Tibial artery (tissue), 4 donors: ENCODE measurements at regions not wholly inside any gene's neighbourhood (a gene's known extent, or its start where the extent isn't known, plus 50 kb on each side); places are given as distances from the start of the nearest gene placed in this dataset.

Experiments
- DNase-seq, 2 donors: peaks; one replicate each; pipeline ENCODE4 v3.0.0-alpha.2; 2019
- H3K27ac ChIP-seq, 2 donors: fragments of 200-600 bp; sonication (generic) in 1 of 2; 1 replicate in 1 of 2; 2 replicates in 1 of 2; pipeline ENCODE4 v1.5.1; 2018 to 2019; ENCODE audit warnings: mild to moderate bottlenecking in 1 of 2
- H3K27me3 ChIP-seq, 2 donors: fragments of 200-600 bp; sonication (generic) in 1 of 2; one replicate each; pipeline versions ENCODE4 v1.5.1 to v1.6.0; 2016 to 2019
- H3K36me3 ChIP-seq, 3 donors: fragments of 200-600 bp; sonication (generic) in 2 of 3; one replicate each; pipeline ENCODE4 v1.5.1; 2016 to 2019; ENCODE audit warnings: mild to moderate bottlenecking in 2 of 3
- H3K4me1 ChIP-seq, 4 donors: fragments of 200-600 bp; sonication (generic) in 2 of 4; 1 replicate in 3 of 4; 2 replicates in 1 of 4; pipeline ENCODE4 v1.5.1; 2016 to 2019
- H3K4me3 ChIP-seq, 2 donors: fragments of 200-600 bp; sonication (generic) in 1 of 2; 1 replicate in 1 of 2; 2 replicates in 1 of 2; pipeline ENCODE4 v1.5.1; 2018 to 2019; ENCODE audit warnings: mild to moderate bottlenecking in 2 of 2
- H3K9me3 ChIP-seq, 3 donors: fragments of 200-600 bp; sonication (generic) in 1 of 3; one replicate each; pipeline ENCODE4 v1.5.1; 2016 to 2019
- intact Hi-C: fragments of 100-400 bp; cut with DNase I; formaldehyde crosslinking; loops from one replicate; pipeline ENCODE4 v1.15.0; 2023; ENCODE audit warnings: low total_unique reads
- TF ChIP-seq, protein P1 (sequence below), 2 experiments: fragments of 200-600 bp in 1 of 2; fragments of 450-650 bp in 1 of 2; IDR thresholded peaks; one replicate each; pipeline ENCODE4 v1.5.1; 2017 to 2019; ENCODE audit warnings: antibody characterized with exemption in 2 of 2, mild to moderate bottlenecking in 1 of 2, moderate library complexity in 1 of 2

DNA sequence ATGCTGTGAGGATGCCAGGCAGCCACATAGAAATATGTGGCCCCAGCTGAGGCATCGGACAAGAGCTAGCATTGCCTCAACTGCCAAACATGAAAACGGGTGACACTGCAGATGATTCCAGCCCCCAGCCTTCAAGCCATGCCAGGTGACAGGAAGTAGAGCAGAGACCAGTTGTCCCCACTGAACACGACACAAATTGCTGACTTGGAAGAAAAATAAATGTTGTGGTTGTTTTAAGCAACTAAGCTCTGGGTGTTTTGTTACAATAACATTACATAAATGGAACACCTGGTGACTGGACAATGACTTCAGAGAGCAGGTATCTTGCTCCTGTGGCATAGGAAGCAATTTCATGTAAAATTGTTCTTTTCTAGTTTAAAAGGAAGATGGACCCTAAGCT lies 154.2 kb downstream of the KIF4B start:
- TF ChIP-seq, protein P1, sequence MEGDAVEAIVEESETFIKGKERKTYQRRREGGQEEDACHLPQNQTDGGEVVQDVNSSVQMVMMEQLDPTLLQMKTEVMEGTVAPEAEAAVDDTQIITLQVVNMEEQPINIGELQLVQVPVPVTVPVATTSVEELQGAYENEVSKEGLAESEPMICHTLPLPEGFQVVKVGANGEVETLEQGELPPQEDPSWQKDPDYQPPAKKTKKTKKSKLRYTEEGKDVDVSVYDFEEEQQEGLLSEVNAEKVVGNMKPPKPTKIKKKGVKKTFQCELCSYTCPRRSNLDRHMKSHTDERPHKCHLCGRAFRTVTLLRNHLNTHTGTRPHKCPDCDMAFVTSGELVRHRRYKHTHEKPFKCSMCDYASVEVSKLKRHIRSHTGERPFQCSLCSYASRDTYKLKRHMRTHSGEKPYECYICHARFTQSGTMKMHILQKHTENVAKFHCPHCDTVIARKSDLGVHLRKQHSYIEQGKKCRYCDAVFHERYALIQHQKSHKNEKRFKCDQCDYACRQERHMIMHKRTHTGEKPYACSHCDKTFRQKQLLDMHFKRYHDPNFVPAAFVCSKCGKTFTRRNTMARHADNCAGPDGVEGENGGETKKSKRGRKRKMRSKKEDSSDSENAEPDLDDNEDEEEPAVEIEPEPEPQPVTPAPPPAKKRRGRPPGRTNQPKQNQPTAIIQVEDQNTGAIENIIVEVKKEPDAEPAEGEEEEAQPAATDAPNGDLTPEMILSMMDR (IDR thresholded peaks at IDR 0.05) = no peak
- DNase-seq = no peak
- H3K27me3 ChIP-seq = no peaks in the 10 kb centered on the region
- H3K27ac ChIP-seq = no peak overlapping the region
- H3K4me1 ChIP-seq = no peaks in the 10 kb centered on the region
- no peaks in the 10 kb centered on the region for H3K9me3 ChIP-seq
- intact Hi-C loops = no loop called here
- H3K4me3 ChIP-seq = no peak overlapping the region
- H3K36me3 ChIP-seq = no peaks in the 10 kb centered on the region

- Histone ChIP-seq H3K36me3 (no peaks in the 10 kb centered on the region), H3K27me3 (no peaks in the 10 kb centered on the region), H3K4me3 (no peak overlapping the region), H3K9me3 (peaks cover 3 to 6% (median 3%) of the 10 kb centered on the region in 3 donors), H3K4me1 (no peaks in the 10 kb centered on the region), H3K27ac (no peak overlapping the region)
- intact Hi-C loops = no loop called here
- TF ChIP-seq, protein P1 (IDR thresholded peaks at IDR 0.05) = no peak
- no peak for DNase-seq
Measured at GRCh38 chr5:155181542-155181941, 168.0 kb downstream of the KIF4B start.

GRCh38 chr5:155189476-155189875 lies 175.9 kb downstream of the KIF4B start:
- Histone ChIP-seq H3K27me3 (no peaks in the 10 kb centered on the region), H3K4me1 (no peaks in the 10 kb centered on the region), H3K36me3 (no peaks in the 10 kb centered on the region), H3K9me3 (no peaks in the 10 kb centered on the region), H3K4me3 (no peak overlapping the region), H3K27ac (no peak overlapping the region)
- intact Hi-C loops = no loop called here
- TF ChIP-seq, protein P1 (IDR thresholded peaks at IDR 0.05) = no peak
- DNase-seq = no peak

DNA sequence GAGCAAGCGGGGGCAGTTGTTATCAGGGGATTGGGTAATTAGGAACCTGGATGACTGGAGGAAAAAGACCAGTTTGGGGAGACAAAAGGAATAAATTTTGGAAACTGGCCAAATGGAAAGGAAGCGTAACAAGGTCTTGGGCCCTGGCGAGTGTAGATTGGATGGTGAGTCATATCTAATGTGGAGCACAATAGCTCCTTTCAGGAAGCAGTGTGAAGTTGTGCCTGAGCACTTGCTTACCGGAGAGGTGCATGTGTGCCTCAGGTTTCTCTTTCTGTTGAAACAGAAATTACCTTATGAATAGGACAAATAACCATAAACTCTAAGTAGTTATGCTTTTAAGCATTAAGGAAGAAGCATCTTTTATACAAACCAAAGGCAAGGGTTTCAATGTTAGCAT lies 176.4 kb downstream of the KIF4B start:
- H3K36me3 ChIP-seq = no peaks in the 10 kb centered on the region
- intact Hi-C loops = no loop called here
- no peak overlapping the region for H3K4me3 ChIP-seq
- no peaks in the 10 kb centered on the region for H3K9me3 ChIP-seq
- no peak overlapping the region for H3K27ac ChIP-seq
- DNase-seq = no peak
- H3K4me1 ChIP-seq = no peaks in the 10 kb centered on the region
- no peaks in the 10 kb centered on the region for H3K27me3 ChIP-seq
- TF ChIP-seq, protein P1 (IDR thresholded peaks at IDR 0.05) = no peak

- Histone ChIP-seq H3K27ac (no peak overlapping the region), H3K4me3 (no peak overlapping the region)
- intact Hi-C loops = no loop called here
Measured at GRCh38 chr5:155193029-155193428, 179.5 kb downstream of the KIF4B start.

More at GRCh38 chr5:155193029-155193428, 179.5 kb downstream of the KIF4B start:
- H3K9me3 ChIP-seq = no peaks in the 10 kb centered on the region
- DNase-seq = no peak
- TF ChIP-seq, protein P1 (IDR thresholded peaks at IDR 0.05) = no peak
- H3K27me3 ChIP-seq = no peaks in the 10 kb centered on the region
- no peaks in the 10 kb centered on the region for H3K4me1 ChIP-seq
- H3K36me3 ChIP-seq = no peaks in the 10 kb centered on the region
